Keratinocyte (primary cell): ENCODE measurements at regions not wholly inside any gene's neighbourhood (a gene's known extent, or its start where the extent isn't known, plus 50 kb on each side); places are given as distances from the start of the nearest gene placed in this dataset.

Source experiments
- DNase-seq: peaks from one replicate; pipeline ENCODE4 v3.0.0-alpha.2; 2011; ENCODE audit warnings: low read depth, missing footprints, low spot score
- FAIRE-seq: peaks from 2 replicates; lab custom pipeline; 2011; peaks lifted over from hg19 to GRCh38; lab: Jason Lieb, UNC
- H2AFZ ChIP-seq: 2 replicates; pipeline ENCODE4 v1.6.0; 2012; ENCODE audit warnings: low read length, control low read depth, inconsistent platforms; ENCODE audit not compliant: control insufficient read depth
- H3K27ac ChIP-seq: 2 replicates; pipeline ENCODE4 v1.5.1; 2011; ENCODE audit warnings: low read length; ENCODE audit not compliant: control insufficient read depth, insufficient read depth
- H3K27me3 ChIP-seq: 3 replicates; pipeline ENCODE4 v1.6.0; 2011; ENCODE audit warnings: low read length; ENCODE audit not compliant: control insufficient read depth, insufficient read depth; ENCODE audit errors: extremely low read depth
- H3K36me3 ChIP-seq, 2 experiments: 2 replicates in 1 of 2; 3 replicates in 1 of 2; pipeline ENCODE4 v1.5.1; 2011; ENCODE audit warnings: low read length in 2 of 2, mild to moderate bottlenecking in 1 of 2; ENCODE audit not compliant: control insufficient read depth in 2 of 2, insufficient read depth in 2 of 2; ENCODE audit errors: extremely low read depth in 1 of 2
- H3K4me1 ChIP-seq: 3 replicates; pipeline ENCODE4 v1.5.1; 2011; ENCODE audit warnings: low read length; ENCODE audit not compliant: control insufficient read depth, insufficient read depth; ENCODE audit errors: extremely low read depth
- H3K4me2 ChIP-seq: 3 replicates; pipeline ENCODE4 v1.6.0; 2011; ENCODE audit warnings: low read depth, low read length; ENCODE audit not compliant: control insufficient read depth, insufficient read depth; ENCODE audit errors: extremely low read depth
- H3K4me3 ChIP-seq, 3 experiments: fragments of 200-600 bp in 1 of 3; sonication (generic) in 1 of 3; 2 replicates in 2 of 3; 3 replicates in 1 of 3; pipeline ENCODE4 v1.5.1; 2011 to 2016; ENCODE audit warnings: low read length in 3 of 3, mild to moderate bottlenecking in 3 of 3, control low read depth in 2 of 3, inconsistent platforms in 1 of 3, low read depth in 1 of 3, mixed read lengths in 1 of 3, mixed run types in 1 of 3, moderate library complexity in 1 of 3; ENCODE audit not compliant: control insufficient read depth in 2 of 3, insufficient read depth in 2 of 3; ENCODE audit errors: extremely low read depth in 1 of 3
- H3K79me2 ChIP-seq: 2 replicates; pipeline ENCODE4 v1.6.0; 2012; ENCODE audit warnings: low read length; ENCODE audit not compliant: control insufficient read depth, insufficient read depth
- H3K9ac ChIP-seq: 3 replicates; pipeline ENCODE4 v1.6.0; 2011; ENCODE audit warnings: low read length; ENCODE audit not compliant: control insufficient read depth, insufficient read depth; ENCODE audit errors: extremely low read depth
- H3K9me1 ChIP-seq: 3 replicates; pipeline ENCODE4 v1.6.0; 2011; ENCODE audit warnings: low read length; ENCODE audit not compliant: control insufficient read depth, insufficient read depth; ENCODE audit errors: extremely low read depth
- H3K9me3 ChIP-seq: 2 replicates; pipeline ENCODE4 v1.5.1; 2012; ENCODE audit warnings: low read depth, low read length; ENCODE audit not compliant: control insufficient read depth
- H4K20me1 ChIP-seq: 3 replicates; pipeline ENCODE4 v1.6.0; 2011; ENCODE audit warnings: low read length; ENCODE audit not compliant: control insufficient read depth, insufficient read depth; ENCODE audit errors: extremely low read depth
- CTCF ChIP-seq, 3 experiments: IDR thresholded peaks in 1 of 3; conservative IDR thresholded peaks in 1 of 3; optimal IDR thresholded peaks in 1 of 3; 2 replicates in 2 of 3; 3 replicates in 1 of 3; pipeline versions ENCODE3 to v1.5.1; 2011; ENCODE audit warnings: low read length in 3 of 3, mild to moderate bottlenecking in 3 of 3, moderate library complexity in 2 of 3, control low read depth in 1 of 3, inconsistent platforms in 1 of 3; ENCODE audit not compliant: insufficient read depth in 2 of 3; ENCODE audit errors: extremely low read depth in 1 of 3
- EZH2 ChIP-seq: IDR thresholded peaks from one replicate; pipeline ENCODE4 v1.6.1; 2012; ENCODE audit warnings: inconsistent platforms, mild to moderate bottlenecking, low read length, moderate library complexity
- dilution Hi-C: fragments of 300-500 bp; cut with MboI; formaldehyde crosslinking; loops from one replicate; pipeline ENCODE4 v1.7.0; 2020; ENCODE audit warnings: low sequenced_read_pairs; ENCODE audit not compliant: extremely low pct_ligation_motif_present

- H4K20me1 ChIP-seq, result no peaks in the 10 kb centered on the region
- H3K4me2 ChIP-seq, result no peak overlapping the region
- H3K27ac ChIP-seq, result no peak overlapping the region
- no peaks in the 10 kb centered on the region for H3K36me3 ChIP-seq
- H3K79me2 ChIP-seq, result no peaks in the 10 kb centered on the region
- FAIRE-seq (no peak), DNase-seq (no peak)
- no peak overlapping the region for H3K9ac ChIP-seq
- no peaks in the 10 kb centered on the region for H3K9me3 ChIP-seq
- dilution Hi-C loops, result no loop called here
- H3K27me3 ChIP-seq, result no peaks in the 10 kb centered on the region
- no peak overlapping the region for H2AFZ ChIP-seq
- TF ChIP-seq CTCF (optimal IDR thresholded peaks at IDR 0.05 in 1 of 3, IDR thresholded peaks at IDR 0.05 in 1 of 3, conservative IDR thresholded peaks at IDR 0.05 in 1 of 3; ENCODE audit: extremely low read depth in 1 of 3, insufficient read depth in 2 of 3, low read length in 3 of 3), result no peak
- no peak for TF ChIP-seq EZH2
- H3K4me3 ChIP-seq, result no peak overlapping the region
- no peaks in the 10 kb centered on the region for H3K9me1 ChIP-seq
- H3K4me1 ChIP-seq, result no peaks in the 10 kb centered on the region
Observed at GRCh38 chr12:118900993-118901392, 80.3 kb upstream of the SRRM4 start.

DNA sequence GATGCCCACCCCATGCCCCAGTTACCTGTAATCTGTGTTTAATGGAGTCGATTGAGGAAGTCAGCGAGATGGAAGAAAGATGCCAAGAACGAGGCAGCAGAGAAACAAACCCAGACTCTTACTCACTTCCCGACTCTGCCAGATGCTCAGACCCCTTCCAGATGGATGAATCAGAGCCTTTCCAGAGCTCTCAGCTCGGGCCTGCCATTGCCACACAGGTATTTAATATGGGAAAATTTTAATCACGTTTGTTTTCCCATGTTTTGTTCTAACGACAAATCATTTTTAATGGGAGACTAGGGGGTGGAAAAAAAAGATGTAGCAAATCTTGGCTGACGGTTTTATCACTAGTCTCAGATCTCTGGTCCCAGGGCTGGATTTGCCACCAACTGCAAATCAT is 72.5 kb upstream of the SRRM4 start:
- dilution Hi-C loops, result no loop called here
- no peak for FAIRE-seq
- Histone ChIP-seq H3K79me2 (no peaks in the 10 kb centered on the region), H3K4me1 (no peaks in the 10 kb centered on the region), H3K27ac (no peak overlapping the region), H3K9me3 (no peaks in the 10 kb centered on the region), H3K4me3 (no peak overlapping the region), H3K9me1 (no peaks in the 10 kb centered on the region), H4K20me1 (no peaks in the 10 kb centered on the region), H2AFZ (no peak overlapping the region), H3K36me3 (no peaks in the 10 kb centered on the region), H3K9ac (no peak overlapping the region), H3K4me2 (no peak overlapping the region), H3K27me3 (no peaks in the 10 kb centered on the region)
- TF ChIP-seq EZH2, result no peak
- no peak for TF ChIP-seq CTCF (optimal IDR thresholded peaks at IDR 0.05 in 1 of 3, IDR thresholded peaks at IDR 0.05 in 1 of 3, conservative IDR thresholded peaks at IDR 0.05 in 1 of 3; ENCODE audit: extremely low read depth in 1 of 3, insufficient read depth in 2 of 3, low read length in 3 of 3)
- DNase-seq, result no peak
